IMR-90 (cell line): ENCODE measurements at regions not wholly inside any gene's neighbourhood (a gene's known extent, or its start where the extent isn't known, plus 50 kb on each side); places are given as distances from the start of the nearest gene placed in this dataset.
"Not testable (repeated sequence)": the region's sequence is repeated elsewhere in the genome, so short reads cannot be mapped to it uniquely, and the experiment has no call there.

Experiments used
- ATAC-seq: fragments of 200-7000 bp; cut with Tn5 transposase; 2 replicates; pipeline ENCODE4 v1.9.1; 2020; ENCODE audit warnings: low read depth, mild to moderate bottlenecking, moderate library complexity
- BruUV-seq: library from RNA; stranded (reverse); fragments of 400-500 nt; replicated peaks from 2 replicates; lab custom pipeline; 2021; lab: Mats Ljungman, UMichigan
- CTCF ChIA-PET: fragments of 300-600 bp; formaldehyde crosslinking; extraction: SDS; loops from one replicate; lab custom pipeline; 2021; ENCODE audit warnings: antibody characterized with exemption; lab: Yijun Ruan, JAX
- POLR2A ChIA-PET: fragments of 300-600 bp; sonication (Branson Sonifier 250); formaldehyde crosslinking; loops from one replicate; lab custom pipeline; 2022; ENCODE audit warnings: antibody characterized with exemption; ENCODE audit not compliant: unreplicated experiment; lab: Charles Lee
- DNase-seq: peaks from one replicate; pipeline ENCODE4 v3.0.0; 2013
- H2AFZ ChIP-seq: replicated peaks from 2 replicates; pipeline ENCODE3; 2013; ENCODE audit warnings: low read length, mild to moderate bottlenecking; ENCODE audit not compliant: poor library complexity
- H2AK5ac ChIP-seq: 2 replicates; pipeline ENCODE4 v1.6.1; 2013; ENCODE audit warnings: low read depth, low read length, inconsistent platforms
- H2AK9ac ChIP-seq: replicated peaks from 2 replicates; pipeline ENCODE3; 2013; ENCODE audit warnings: mild to moderate bottlenecking, low read depth, low read length, moderate library complexity; ENCODE audit not compliant: poor library complexity
- H2BK120ac ChIP-seq: 2 replicates; pipeline ENCODE4 v1.6.1; 2013; ENCODE audit warnings: low read depth, low read length, inconsistent platforms
- H2BK15ac ChIP-seq: 3 replicates; pipeline ENCODE4 v1.6.1; 2013; ENCODE audit warnings: low read depth, low read length, inconsistent platforms
- H2BK20ac ChIP-seq: 2 replicates; pipeline ENCODE4 v1.6.1; 2013; ENCODE audit warnings: low read depth, mild to moderate bottlenecking, inconsistent platforms, low read length, moderate library complexity
- H2BK5ac ChIP-seq: 2 replicates; pipeline ENCODE4 v1.6.1; 2013; ENCODE audit warnings: mild to moderate bottlenecking, low read depth, low read length, inconsistent platforms; ENCODE audit not compliant: poor library complexity, severe bottlenecking
- H3K14ac ChIP-seq: replicated peaks from 2 replicates; pipeline ENCODE4 v1.6.1; 2013; ENCODE audit warnings: low read depth, low read length, inconsistent platforms
- H3K18ac ChIP-seq: 2 replicates; pipeline ENCODE4 v1.6.1; 2013; ENCODE audit warnings: low read depth, low read length, control low read depth
- H3K23ac ChIP-seq: 2 replicates; pipeline ENCODE4 v1.6.1; 2013; ENCODE audit warnings: low read depth, low read length, inconsistent platforms
- H3K27ac ChIP-seq: 2 replicates; pipeline ENCODE4 v1.5.1; 2013; ENCODE audit warnings: mild to moderate bottlenecking, control low read depth, low read length; ENCODE audit not compliant: insufficient read depth
- H3K27me3 ChIP-seq: 2 replicates; pipeline ENCODE4 v1.6.1; 2013; ENCODE audit warnings: low read length; ENCODE audit not compliant: control insufficient read depth, insufficient read depth
- H3K36me3 ChIP-seq: 2 replicates; pipeline ENCODE4 v1.6.1; 2013; ENCODE audit warnings: low read length, mixed read lengths; ENCODE audit not compliant: control insufficient read depth, insufficient read depth
- H3K4ac ChIP-seq: 2 replicates; pipeline ENCODE4 v1.6.1; 2013; ENCODE audit warnings: low read depth, low read length, inconsistent platforms
- H3K4me1 ChIP-seq: 2 replicates; pipeline ENCODE4 v1.6.1; 2013; ENCODE audit warnings: low read length, mixed read lengths; ENCODE audit not compliant: control insufficient read depth, insufficient read depth
- H3K4me2 ChIP-seq: 2 replicates; pipeline ENCODE4 v1.6.1; 2013; ENCODE audit warnings: low read depth, mild to moderate bottlenecking, control low read depth, low read length, moderate library complexity
- H3K4me3 ChIP-seq: 2 replicates; pipeline ENCODE4 v1.5.1; 2013; ENCODE audit warnings: low read depth, mild to moderate bottlenecking, control low read depth, low read length, moderate library complexity; ENCODE audit not compliant: insufficient read depth
- H3K56ac ChIP-seq: 2 replicates; pipeline ENCODE4 v1.6.1; 2013; ENCODE audit warnings: low read length, inconsistent platforms; ENCODE audit not compliant: insufficient read depth; ENCODE audit errors: extremely low read depth
- H3K79me1 ChIP-seq, 2 experiments: 2 replicates each; pipeline ENCODE4 v1.6.1; 2013; ENCODE audit warnings: low read length in 2 of 2, inconsistent platforms in 1 of 2, low read depth in 1 of 2
- H3K9ac ChIP-seq: 2 replicates; pipeline ENCODE4 v1.6.1; 2013; ENCODE audit warnings: low read depth, low read length, control low read depth
- H3K9me1 ChIP-seq: 2 replicates; pipeline ENCODE4 v1.6.1; 2013; ENCODE audit warnings: low read length, inconsistent platforms; ENCODE audit not compliant: insufficient read depth
- H3K9me3 ChIP-seq: 2 replicates; pipeline ENCODE4 v1.6.1; 2013; ENCODE audit warnings: low read length; ENCODE audit not compliant: control insufficient read depth, insufficient read depth
- H4K20me1 ChIP-seq: 2 replicates; pipeline ENCODE4 v1.6.1; 2013; ENCODE audit warnings: low read length, inconsistent platforms; ENCODE audit not compliant: insufficient read depth
- H4K5ac ChIP-seq: 2 replicates; pipeline ENCODE4 v1.6.1; 2013; ENCODE audit warnings: mild to moderate bottlenecking, low read depth, low read length, control low read depth
- H4K8ac ChIP-seq, 2 experiments: 2 replicates each; pipeline ENCODE4 v1.6.1; 2013; ENCODE audit warnings: low read depth in 2 of 2, low read length in 2 of 2, control low read depth in 1 of 2, inconsistent platforms in 1 of 2
- H4K91ac ChIP-seq: 2 replicates; pipeline ENCODE4 v1.6.1; 2013; ENCODE audit warnings: low read depth, low read length, inconsistent platforms; ENCODE audit not compliant: insufficient read depth
- BHLHE40 ChIP-seq: fragments of 150-350 bp; IDR thresholded peaks from 2 replicates; pipeline ENCODE4 v1.6.1; 2016; ENCODE audit warnings: mild to moderate bottlenecking, low read depth, low read length
- CEBPB ChIP-seq: IDR thresholded peaks from 2 replicates; pipeline ENCODE4 v1.6.1; 2012; ENCODE audit warnings: low read depth, low read length, improper control_type of control experiment
- FOS ChIP-seq: fragments of 150-350 bp; IDR thresholded peaks from 2 replicates; pipeline ENCODE4 v1.6.1; 2016; ENCODE audit warnings: low read depth, low read length
- MAFK ChIP-seq: IDR thresholded peaks from 2 replicates; pipeline ENCODE4 v1.6.1; 2012; ENCODE audit warnings: low read depth, low read length, improper control_type of control experiment
- MAZ ChIP-seq: IDR thresholded peaks from 2 replicates; pipeline ENCODE4 v1.6.1; 2012; ENCODE audit warnings: low read depth, mild to moderate bottlenecking, low read length, improper control_type of control experiment, moderate library complexity, borderline replicate concordance
- MXI1 ChIP-seq: IDR thresholded peaks from 2 replicates; pipeline ENCODE4 v1.6.1; 2012; ENCODE audit warnings: low read depth, mild to moderate bottlenecking, low read length, moderate library complexity, borderline replicate concordance
- POLR2A ChIP-seq: IDR thresholded peaks from 2 replicates; pipeline ENCODE4 v1.6.1; 2012; ENCODE audit warnings: mild to moderate bottlenecking, low read depth, low read length
- RAD21 ChIP-seq: IDR thresholded peaks from 2 replicates; pipeline ENCODE4 v1.6.1; 2012; ENCODE audit warnings: low read length, improper control_type of control experiment
- RCOR1 ChIP-seq: IDR thresholded peaks from 2 replicates; pipeline ENCODE4 v1.6.1; 2012; ENCODE audit warnings: mild to moderate bottlenecking, low read length, improper control_type of control experiment; ENCODE audit not compliant: insufficient replicate concordance
- RFX5 ChIP-seq: IDR thresholded peaks from 2 replicates; pipeline ENCODE4 v1.8.0; 2012; ENCODE audit warnings: low read depth, mild to moderate bottlenecking, low read length, moderate library complexity
- SMC3 ChIP-seq: fragments of 150-350 bp; IDR thresholded peaks from 2 replicates; pipeline ENCODE4 v1.6.1; 2016; ENCODE audit warnings: low read depth, mild to moderate bottlenecking, antibody characterized with exemption, low read length, moderate library complexity
- WGBS, 2 experiments: methylation state at CpG; one replicate each; pipeline versions ENCODE4 v1.1.5 to v1.1.7; 2013; ENCODE audit warnings: missing lambda C conversion rate in 2 of 2; ENCODE audit not compliant: insufficient read length in 1 of 2; ENCODE audit errors: extremely low coverage in 2 of 2; 5-methylcytosine and 5-hydroxymethylcytosine counted together
- dilution Hi-C: fragments of 300-500 bp; cut with HindIII; formaldehyde crosslinking; loops from one replicate; pipeline ENCODE4 v1.14.3; 2018; ENCODE audit warnings: low sequenced_read_pairs; ENCODE audit not compliant: unreplicated experiment
- in situ Hi-C: fragments of 300-500 bp; cut with MboI; formaldehyde crosslinking; loops from 3 replicates; pipeline ENCODE4 v1.14.3; 2019; ENCODE audit warnings: low sequenced_read_pairs, inconsistent platforms, mixed read lengths
- intact Hi-C: fragments of 100-400 bp; cut with micrococcal nuclease; formaldehyde crosslinking; loops from 2 replicates; pipeline ENCODE4 v1.10.0; 2022
- TF ChIP-seq, protein P1 (sequence below): fragments of 150-350 bp; IDR thresholded peaks from 2 replicates; pipeline ENCODE4 v1.6.1; 2017; ENCODE audit warnings: mild to moderate bottlenecking, antibody characterized with exemption, low read length, low read depth
- TF ChIP-seq, protein P2 (sequence below): fragments of 150-350 bp; IDR thresholded peaks from 2 replicates; pipeline ENCODE4 v1.6.1; 2016; ENCODE audit warnings: low read depth, mild to moderate bottlenecking, low read length, moderate library complexity, borderline replicate concordance

DNA sequence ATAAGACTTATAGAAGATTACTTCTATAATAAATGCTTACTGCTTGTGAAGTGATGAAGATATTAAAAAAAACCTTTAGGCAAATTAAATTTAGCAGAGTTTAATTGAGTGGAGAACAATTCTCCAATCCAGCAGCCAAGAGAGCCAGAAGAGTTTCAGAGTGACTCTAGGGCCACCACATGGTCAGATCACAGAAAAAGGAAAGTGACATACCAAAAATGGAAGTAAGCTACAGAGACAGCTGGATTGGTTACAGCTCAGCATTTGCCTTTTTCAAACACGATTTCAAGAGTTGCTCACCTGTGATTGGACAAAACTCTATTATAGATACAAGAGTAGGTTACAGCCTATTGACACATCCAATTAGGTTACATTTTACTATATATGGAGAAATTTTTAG lies 79.0 kb upstream of the TRAM1L1 start:
- POLR2A ChIA-PET: no interaction called here

DNA sequence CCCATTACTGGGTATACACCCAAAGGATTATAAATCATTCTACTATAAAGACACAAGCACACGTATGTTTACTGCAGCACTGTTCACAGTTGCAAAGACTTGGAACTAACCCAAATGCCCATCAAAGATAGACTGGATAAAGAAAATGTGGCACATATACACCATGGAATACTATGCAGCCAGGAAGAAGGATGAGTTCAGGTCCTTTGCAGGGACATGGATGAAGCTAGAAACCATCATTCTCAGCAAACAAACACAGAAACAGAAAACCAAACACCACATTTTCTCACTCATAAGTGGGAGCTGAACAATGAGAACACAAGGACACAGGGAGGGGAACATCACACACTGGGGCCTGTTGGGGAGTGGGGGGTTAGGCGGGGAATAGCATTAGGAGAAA lies 90.0 kb upstream of the TRAM1L1 start:
- H2BK20ac ChIP-seq, H3K14ac ChIP-seq, H2BK15ac ChIP-seq, H2BK120ac ChIP-seq, in situ Hi-C loops, H2AK5ac ChIP-seq, H3K4me3 ChIP-seq, H3K18ac ChIP-seq, H3K27me3 ChIP-seq, H4K5ac ChIP-seq, dilution Hi-C loops, H2BK5ac ChIP-seq, H3K4me2 ChIP-seq, BruUV-seq, H3K56ac ChIP-seq, DNase-seq, H2AFZ ChIP-seq, H3K4me1 ChIP-seq, H3K27ac ChIP-seq, H3K9me1 ChIP-seq, H3K9me3 ChIP-seq, ATAC-seq, H3K79me1 ChIP-seq, H4K8ac ChIP-seq, H3K23ac ChIP-seq, H3K4ac ChIP-seq, H3K36me3 ChIP-seq, H3K9ac ChIP-seq, H4K91ac ChIP-seq, CTCF ChIA-PET, H2AK9ac ChIP-seq, H4K20me1 ChIP-seq, POLR2A ChIA-PET, intact Hi-C loops: not testable (repeated sequence)
- no CpG with 5 or more reads among the region's 2 CpGs for WGBS, 2 experiments

More for the DNA sequence above, 79.0 kb upstream of the TRAM1L1 start:
- Histone ChIP-seq H3K27ac (no peak overlapping the region), H2AK5ac (no peak overlapping the region), H2BK120ac (no peak overlapping the region), H2BK5ac (no peak overlapping the region), H3K23ac (no peak overlapping the region), H3K18ac (no peak overlapping the region), H4K20me1 (no peaks in the 10 kb centered on the region), H3K4me3 (no peak overlapping the region), H3K9me1 (no peaks in the 10 kb centered on the region), H3K9me3 (no peaks in the 10 kb centered on the region), H4K8ac (no peak overlapping the region), H3K27me3 (no peaks in the 10 kb centered on the region), H2BK15ac (no peak overlapping the region), H3K79me1 (no peaks in the 10 kb centered on the region), H3K56ac (no peak overlapping the region), H2AFZ (no peak overlapping the region), H3K36me3 (no peaks in the 10 kb centered on the region), H3K4me1 (no peaks in the 10 kb centered on the region), H3K4ac (no peak overlapping the region), H2AK9ac (no peak overlapping the region), H2BK20ac (no peak overlapping the region), H4K91ac (no peak overlapping the region), H3K14ac (no peak overlapping the region), H3K9ac (no peak overlapping the region), H3K4me2 (no peak overlapping the region), H4K5ac (no peak overlapping the region)
- no CpG with 5 or more reads among the region's 1 CpG for WGBS, 2 experiments
- no peak for ATAC-seq
- intact Hi-C loops (no loop called here), in situ Hi-C loops (no loop called here), dilution Hi-C loops (no loop called here)
- DNase-seq: no peak
- TF ChIP-seq MAZ: no peak
- TF ChIP-seq, protein P1, sequence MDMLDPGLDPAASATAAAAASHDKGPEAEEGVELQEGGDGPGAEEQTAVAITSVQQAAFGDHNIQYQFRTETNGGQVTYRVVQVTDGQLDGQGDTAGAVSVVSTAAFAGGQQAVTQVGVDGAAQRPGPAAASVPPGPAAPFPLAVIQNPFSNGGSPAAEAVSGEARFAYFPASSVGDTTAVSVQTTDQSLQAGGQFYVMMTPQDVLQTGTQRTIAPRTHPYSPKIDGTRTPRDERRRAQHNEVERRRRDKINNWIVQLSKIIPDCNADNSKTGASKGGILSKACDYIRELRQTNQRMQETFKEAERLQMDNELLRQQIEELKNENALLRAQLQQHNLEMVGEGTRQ: no peak
- TF ChIP-seq, protein P2, sequence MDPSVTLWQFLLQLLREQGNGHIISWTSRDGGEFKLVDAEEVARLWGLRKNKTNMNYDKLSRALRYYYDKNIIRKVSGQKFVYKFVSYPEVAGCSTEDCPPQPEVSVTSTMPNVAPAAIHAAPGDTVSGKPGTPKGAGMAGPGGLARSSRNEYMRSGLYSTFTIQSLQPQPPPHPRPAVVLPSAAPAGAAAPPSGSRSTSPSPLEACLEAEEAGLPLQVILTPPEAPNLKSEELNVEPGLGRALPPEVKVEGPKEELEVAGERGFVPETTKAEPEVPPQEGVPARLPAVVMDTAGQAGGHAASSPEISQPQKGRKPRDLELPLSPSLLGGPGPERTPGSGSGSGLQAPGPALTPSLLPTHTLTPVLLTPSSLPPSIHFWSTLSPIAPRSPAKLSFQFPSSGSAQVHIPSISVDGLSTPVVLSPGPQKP: no peak
- TF ChIP-seq BHLHE40: no peak
- no peak for TF ChIP-seq RCOR1
- TF ChIP-seq FOS: no peak
- no peak for TF ChIP-seq POLR2A
- no peak for TF ChIP-seq MXI1
- TF ChIP-seq MAFK: no peak
- TF ChIP-seq RAD21: no peak
- no peak for TF ChIP-seq SMC3
- no peak for TF ChIP-seq RFX5
- no peak for TF ChIP-seq CEBPB
- CTCF ChIA-PET: interaction anchor here (0.7 kb wide), 1 partner anchor 425 kb away, joined by 3 read pairs; no protein-coding TSS in a partner anchor
- no TSS peak for BruUV-seq
